ENCODE measurements at regions not wholly inside any gene's neighbourhood (a gene's known extent, or its start where the extent isn't known, plus 50 kb on each side); places are given as distances from the start of the nearest gene placed in this dataset.

DNA sequence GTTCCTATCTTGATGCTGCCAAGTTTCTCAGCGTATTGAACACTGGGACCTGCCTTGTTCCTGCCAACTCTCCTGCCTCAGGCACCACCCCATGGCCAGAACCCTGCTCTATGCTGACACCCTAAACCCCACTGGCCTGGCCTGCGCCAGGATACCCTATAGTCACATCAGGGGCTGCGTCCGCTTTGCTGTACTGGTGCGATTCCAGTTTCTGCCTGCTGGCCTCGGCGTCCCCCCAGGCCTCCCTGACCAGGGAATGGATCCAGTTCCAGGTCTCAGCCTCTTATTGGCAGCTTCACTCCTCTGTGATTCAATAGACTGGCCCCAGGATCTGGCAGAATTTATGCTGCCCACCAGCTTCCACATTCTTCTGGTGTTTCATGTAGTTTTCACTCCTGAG lies 55.0 kb downstream of the GPR6 start:
- no peak overlapping the region for H3K27ac Mint-ChIP-seq
- POLR2A ChIA-PET, result no interaction called here
- no peaks in the 10 kb centered on the region for H3K9me3 Mint-ChIP-seq
- no peaks in the 10 kb centered on the region for H3K27me3 Mint-ChIP-seq
- no peaks in the 10 kb centered on the region for H3K36me3 Mint-ChIP-seq (ENCODE audit: low read depth)
- H3K4me1 Mint-ChIP-seq, result no peaks in the 10 kb centered on the region
- H3K4me3 Mint-ChIP-seq, result no peak overlapping the region
- no peak for DNase-seq
- CTCF ChIA-PET, result no interaction called here

DNA sequence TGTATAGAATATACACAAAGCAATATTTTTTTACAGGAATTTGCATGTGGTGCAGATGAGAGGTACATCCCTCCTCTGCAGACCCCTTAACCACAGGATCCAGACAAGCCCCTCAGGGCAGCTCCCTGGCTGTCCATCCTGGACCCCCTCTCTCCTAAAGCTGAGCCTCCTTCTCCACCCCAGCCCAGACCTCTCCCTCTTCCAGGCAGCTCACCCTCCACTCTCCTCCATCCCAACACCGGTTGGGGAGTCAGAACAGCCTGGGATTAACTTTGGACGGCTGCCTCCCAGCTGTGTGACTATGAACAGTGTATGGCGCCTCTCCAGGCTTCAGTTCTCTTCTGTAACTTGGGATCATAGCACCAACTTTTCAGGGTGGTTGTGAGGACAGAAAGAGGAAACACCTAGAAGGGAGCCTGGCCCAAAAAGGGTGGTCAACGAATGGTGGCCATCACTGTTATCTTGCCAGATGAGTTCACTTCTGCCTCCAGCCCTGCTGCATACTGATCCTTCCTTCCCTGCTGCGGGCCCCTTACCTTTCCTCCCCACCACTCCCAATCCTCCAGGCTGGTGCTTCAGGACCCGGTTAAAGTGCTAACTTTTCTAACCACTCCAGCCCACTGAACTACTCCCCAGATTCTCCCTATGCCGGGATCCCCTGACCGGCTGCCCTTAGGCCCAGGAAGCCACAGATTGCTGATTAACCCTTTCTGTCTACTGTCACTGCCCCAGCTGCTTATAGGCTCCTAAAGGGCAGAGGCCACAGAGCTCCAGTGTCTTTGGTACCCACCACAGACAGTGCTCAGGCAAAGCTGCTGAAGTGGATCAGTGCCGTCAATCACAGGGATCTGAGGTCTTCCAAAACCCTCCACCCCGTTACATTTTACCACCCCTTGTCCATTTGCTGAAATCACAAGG lies 55.9 kb downstream of the GPR6 start:
- Mint-ChIP-seq H3K36me3 (ENCODE audit: low read depth) (no peaks in the 10 kb centered on the region), H3K27me3 (no peaks in the 10 kb centered on the region), H3K27ac (no peak overlapping the region), H3K4me1 (peaks cover 3% of the 10 kb centered on the region), H3K9me3 (no peaks in the 10 kb centered on the region), H3K4me3 (no peak overlapping the region)
- ChIA-PET POLR2A (no interaction called here), CTCF (no interaction called here)
- no peak for DNase-seq

DNA sequence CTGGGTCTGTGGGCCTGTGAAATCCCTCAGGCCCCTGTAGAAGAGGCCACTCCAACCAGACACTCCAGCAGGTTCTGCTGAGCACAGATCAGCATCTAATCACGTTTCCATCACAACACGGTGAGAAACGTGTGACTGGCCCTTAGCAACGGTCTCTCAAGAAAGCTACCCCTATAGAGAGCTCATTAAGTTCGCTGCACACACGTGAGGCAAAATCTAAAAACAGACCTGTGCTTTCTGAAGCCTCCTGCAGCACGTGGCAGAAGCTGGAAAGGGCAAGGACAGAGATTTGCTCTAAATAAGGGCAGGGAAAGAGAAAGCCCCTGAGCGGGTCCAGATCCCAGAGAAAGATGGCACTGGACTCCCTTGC lies 56.5 kb downstream of the GPR6 start:
- no peak overlapping the region for H3K4me3 Mint-ChIP-seq
- no peak for DNase-seq
- H3K27ac Mint-ChIP-seq, result no peak overlapping the region
- peaks cover 10% of the 10 kb centered on the region for H3K4me1 Mint-ChIP-seq
- no peaks in the 10 kb centered on the region for H3K27me3 Mint-ChIP-seq
- POLR2A ChIA-PET, result no interaction called here
- no peaks in the 10 kb centered on the region for H3K9me3 Mint-ChIP-seq
- CTCF ChIA-PET, result interaction anchor here (0.9 kb wide), 1 partner anchor 329 kb away, joined by 3 read pairs; no protein-coding TSS in a partner anchor
- no peaks in the 10 kb centered on the region for H3K36me3 Mint-ChIP-seq (ENCODE audit: low read depth)

DNA sequence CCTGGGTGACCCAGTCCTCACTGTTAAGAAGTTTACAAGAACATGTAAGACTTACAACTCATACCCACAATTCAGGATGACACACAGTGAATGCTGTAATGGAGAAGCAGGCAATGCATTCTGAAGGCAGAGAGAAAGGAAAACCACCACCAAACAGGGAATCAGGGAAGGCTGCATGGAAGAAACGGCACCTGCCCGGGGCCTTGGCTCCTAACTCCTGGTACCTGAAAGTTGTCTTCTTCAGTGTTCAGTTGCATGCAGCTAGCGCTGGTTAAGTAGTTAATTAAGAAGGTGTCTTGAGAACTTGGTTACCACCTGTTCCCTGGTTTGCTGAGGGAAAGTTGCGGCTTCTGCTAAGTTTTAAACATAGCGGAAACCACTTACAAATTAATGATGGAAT lies 57.2 kb downstream of the GPR6 start:
- ChIA-PET POLR2A (no interaction called here), CTCF (interaction anchor here (0.9 kb wide), 1 partner anchor 330 kb away, joined by 3 read pairs; no protein-coding TSS in a partner anchor)
- H3K9me3 Mint-ChIP-seq, result no peaks in the 10 kb centered on the region
- no peaks in the 10 kb centered on the region for H3K27me3 Mint-ChIP-seq
- no peaks in the 10 kb centered on the region for H3K36me3 Mint-ChIP-seq (ENCODE audit: low read depth)
- no peak for DNase-seq
- no peak overlapping the region for H3K27ac Mint-ChIP-seq
- H3K4me3 Mint-ChIP-seq, result no peak overlapping the region
- peaks cover 15% of the 10 kb centered on the region for H3K4me1 Mint-ChIP-seq

DNA sequence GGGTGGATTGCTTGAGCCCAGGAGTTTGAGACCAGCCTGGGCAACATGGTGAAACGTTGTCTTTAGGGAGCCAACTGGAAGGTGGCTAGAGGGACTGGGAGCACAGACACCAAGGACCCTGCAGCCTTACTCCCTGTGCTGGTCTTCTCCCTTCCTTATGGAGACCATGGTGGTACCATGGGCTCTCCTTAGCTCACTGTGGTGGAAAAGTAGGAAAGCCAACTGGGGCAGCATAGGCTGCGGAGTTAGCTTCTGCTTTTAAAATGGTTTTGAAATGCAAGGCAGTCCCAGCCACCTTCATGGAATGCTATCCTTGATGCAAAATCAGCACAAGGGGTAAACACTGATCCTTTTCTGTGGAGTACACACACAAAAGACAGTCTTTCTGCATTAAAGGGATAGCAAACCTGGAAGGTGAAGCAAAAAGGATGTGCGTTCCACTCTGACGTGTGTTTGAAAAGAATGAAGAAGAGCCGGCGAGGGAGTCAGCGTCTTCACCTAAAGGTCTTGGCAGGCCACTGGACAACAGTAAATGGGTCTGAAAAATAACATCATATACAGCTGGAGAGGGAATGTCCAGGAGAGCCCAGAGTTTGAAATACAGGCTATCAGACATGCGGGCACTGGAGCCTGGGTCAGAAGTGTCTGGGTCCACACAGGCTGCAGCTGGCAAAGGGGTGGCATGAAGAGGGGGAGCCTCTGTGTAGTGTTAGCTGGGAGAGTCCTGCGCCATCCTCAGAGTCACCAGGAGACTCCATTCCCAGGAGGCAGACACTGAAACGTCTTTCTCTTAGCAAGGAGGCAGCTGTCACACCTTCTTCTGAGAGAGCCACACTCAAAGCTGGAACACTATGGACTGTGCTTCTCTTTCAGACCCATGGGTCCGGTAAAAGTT lies 58.5 kb downstream of the GPR6 start:
- no peak for DNase-seq
- Mint-ChIP-seq H3K4me3 (no peak overlapping the region), H3K27ac (no peak overlapping the region), H3K27me3 (no peaks in the 10 kb centered on the region), H3K9me3 (no peaks in the 10 kb centered on the region), H3K4me1 (peaks cover 21% of the 10 kb centered on the region), H3K36me3 (ENCODE audit: low read depth) (no peaks in the 10 kb centered on the region)
- CTCF ChIA-PET, result interaction anchor here (0.9 kb wide), 1 partner anchor 333 kb away, joined by 3 read pairs; no protein-coding TSS in a partner anchor
- POLR2A ChIA-PET, result no interaction called here

DNA sequence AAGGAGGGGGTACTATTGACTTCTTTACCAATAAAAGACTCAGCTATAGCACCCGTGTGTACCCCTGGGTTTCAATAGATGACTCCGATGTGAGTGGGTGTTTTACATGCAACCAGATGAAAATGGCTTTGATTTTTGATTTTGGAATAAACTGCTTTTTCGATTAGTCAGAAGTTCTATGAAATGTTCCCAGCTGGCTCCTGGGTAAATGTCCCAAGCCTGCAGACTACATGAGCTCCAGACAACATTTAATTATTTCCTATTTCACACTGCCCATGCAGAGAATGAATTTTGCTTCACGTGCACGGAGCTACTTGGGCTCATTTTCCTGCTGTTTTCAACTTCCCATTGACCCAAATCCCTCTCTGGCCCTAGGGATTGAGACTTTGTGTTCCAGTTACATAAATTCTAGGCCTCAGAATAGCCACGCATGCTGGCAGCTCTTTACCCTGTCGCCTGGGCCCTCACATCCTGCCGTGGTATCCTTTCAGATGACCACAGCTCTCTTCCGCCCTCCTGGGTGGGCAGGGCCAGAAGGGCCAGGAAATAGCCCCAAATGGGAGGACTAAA lies 59.7 kb downstream of the GPR6 start:
- H3K36me3 Mint-ChIP-seq (ENCODE audit: low read depth), result no peaks in the 10 kb centered on the region
- no peak overlapping the region for H3K27ac Mint-ChIP-seq
- no peak for DNase-seq
- H3K4me1 Mint-ChIP-seq, result peaks cover 21% of the 10 kb centered on the region
- CTCF ChIA-PET, result interaction anchor here (0.6 to 0.9 kb wide), 2 partner anchors 19 to 334 kb away, joined by 3 read pairs; no protein-coding TSS in a partner anchor
- H3K9me3 Mint-ChIP-seq, result no peaks in the 10 kb centered on the region
- H3K27me3 Mint-ChIP-seq, result no peaks in the 10 kb centered on the region
- POLR2A ChIA-PET, result interaction anchor here (0.5 kb wide), 1 partner anchor 142 kb away, joined by 3 read pairs; no protein-coding TSS in a partner anchor
- H3K4me3 Mint-ChIP-seq, result no peak overlapping the region

DNA sequence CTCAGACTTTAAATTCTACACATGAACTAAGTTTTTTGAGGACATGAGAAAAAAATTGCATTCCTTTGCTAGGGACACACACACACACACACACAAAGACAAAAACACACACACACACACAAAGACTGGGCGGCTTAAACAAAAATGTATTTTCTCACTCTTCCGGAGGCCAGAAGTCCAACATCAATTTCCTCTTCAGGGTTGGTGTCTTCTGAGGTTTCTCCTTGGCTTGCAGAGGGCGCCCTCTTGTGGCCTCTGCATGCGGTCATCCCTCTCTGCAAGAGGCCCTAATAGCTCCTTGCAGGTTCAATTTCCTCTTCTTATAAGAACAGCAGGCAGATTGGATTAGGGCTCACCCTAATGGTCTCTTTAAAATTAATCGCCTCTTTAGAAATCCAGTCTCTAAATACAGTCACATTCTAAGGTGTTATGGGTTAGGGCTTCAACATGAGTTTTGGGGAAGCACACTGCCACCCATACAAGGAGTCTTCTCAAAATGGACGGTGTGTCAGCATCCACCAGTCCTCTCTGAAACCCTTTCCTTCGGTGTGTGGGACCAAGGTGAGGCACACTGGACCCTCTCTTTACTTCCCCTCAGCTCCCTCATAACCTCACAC lies 61.4 kb downstream of the GPR6 start:
- DNase-seq, result peak; percentile 88
- POLR2A ChIA-PET, result interaction anchor here (0.6 kb wide), 1 partner anchor 333 kb away, joined by 3 read pairs; no protein-coding TSS in a partner anchor
- peak overlapping the region; percentile 92 for H3K27ac Mint-ChIP-seq
- peak overlapping the region; percentile 77 for H3K4me3 Mint-ChIP-seq
- H3K4me1 Mint-ChIP-seq, result peaks cover 27% of the 10 kb centered on the region
- no peaks in the 10 kb centered on the region for H3K27me3 Mint-ChIP-seq
- H3K9me3 Mint-ChIP-seq, result no peaks in the 10 kb centered on the region
- H3K36me3 Mint-ChIP-seq (ENCODE audit: low read depth), result no peaks in the 10 kb centered on the region
- CTCF ChIA-PET, result interaction anchor here (0.6 to 3.3 kb wide), 41 partner anchors 9 to 857 kb away, joined by 3 to 33 read pairs (median 4); no protein-coding TSS in a partner anchor

DNA sequence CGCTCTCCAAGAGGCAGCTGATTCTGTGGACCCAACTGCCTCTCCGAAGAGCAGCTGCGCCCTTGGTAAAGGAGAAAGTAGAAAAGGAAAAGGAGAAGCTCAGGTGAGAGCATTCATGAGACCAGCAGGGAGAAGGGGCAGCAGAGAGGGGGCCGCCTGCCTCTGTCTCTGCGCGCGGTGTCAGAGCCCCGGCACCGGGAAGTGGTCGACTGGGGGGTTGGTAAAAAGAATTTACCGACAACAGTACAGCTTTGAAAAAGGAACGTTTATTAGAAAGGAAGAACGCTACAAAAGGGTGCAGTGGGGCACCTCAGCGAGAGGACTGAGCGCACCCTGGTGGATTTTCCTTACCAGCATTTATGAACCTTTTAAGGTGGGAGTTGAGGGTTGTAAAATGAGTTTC lies 61.9 kb downstream of the GPR6 start:
- CTCF ChIA-PET, result interaction anchor here (0.6 to 3.3 kb wide), 34 partner anchors 9 to 1196 kb away, joined by 3 to 33 read pairs (median 4); no protein-coding TSS in a partner anchor
- Mint-ChIP-seq H3K27me3 (no peaks in the 10 kb centered on the region), H3K4me3 (peak overlapping the region; percentile 77), H3K9me3 (no peaks in the 10 kb centered on the region), H3K4me1 (peaks cover 27% of the 10 kb centered on the region), H3K36me3 (ENCODE audit: low read depth) (no peaks in the 10 kb centered on the region), H3K27ac (peak overlapping the region; percentile 92)
- peak; percentile 59 for DNase-seq
- POLR2A ChIA-PET, result no interaction called here

DNA sequence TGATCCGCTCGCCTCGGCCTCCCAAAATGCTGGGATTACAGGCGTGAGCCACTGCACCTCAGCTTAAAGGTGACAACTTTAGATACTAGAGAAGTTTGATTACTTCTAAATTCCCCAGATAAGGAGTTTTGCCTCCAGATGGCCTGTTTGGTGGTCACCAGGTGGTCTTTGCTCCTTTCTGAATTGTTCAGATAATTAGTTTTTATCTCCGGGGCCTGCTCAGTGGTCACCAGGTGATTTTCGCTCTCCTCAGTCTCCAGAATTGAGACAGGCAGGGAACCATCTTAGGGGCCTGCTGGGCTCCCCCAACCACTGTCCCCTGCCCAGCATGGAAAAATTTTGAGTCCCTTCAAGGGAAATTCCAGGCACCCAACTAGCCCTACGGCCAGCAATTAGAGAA lies 62.6 kb downstream of the GPR6 start:
- POLR2A ChIA-PET, result no interaction called here
- CTCF ChIA-PET, result interaction anchor here (0.6 to 3.3 kb wide), 8 partner anchors 8 to 1195 kb away, joined by 3 to 33 read pairs (median 8); no protein-coding TSS in a partner anchor
- no peaks in the 10 kb centered on the region for H3K27me3 Mint-ChIP-seq
- H3K9me3 Mint-ChIP-seq, result no peaks in the 10 kb centered on the region
- H3K36me3 Mint-ChIP-seq (ENCODE audit: low read depth), result no peaks in the 10 kb centered on the region
- no peak overlapping the region for H3K4me3 Mint-ChIP-seq
- peak overlapping the region; percentile 76 for H3K27ac Mint-ChIP-seq
- peaks cover 27% of the 10 kb centered on the region for H3K4me1 Mint-ChIP-seq
- no peak for DNase-seq

DNA sequence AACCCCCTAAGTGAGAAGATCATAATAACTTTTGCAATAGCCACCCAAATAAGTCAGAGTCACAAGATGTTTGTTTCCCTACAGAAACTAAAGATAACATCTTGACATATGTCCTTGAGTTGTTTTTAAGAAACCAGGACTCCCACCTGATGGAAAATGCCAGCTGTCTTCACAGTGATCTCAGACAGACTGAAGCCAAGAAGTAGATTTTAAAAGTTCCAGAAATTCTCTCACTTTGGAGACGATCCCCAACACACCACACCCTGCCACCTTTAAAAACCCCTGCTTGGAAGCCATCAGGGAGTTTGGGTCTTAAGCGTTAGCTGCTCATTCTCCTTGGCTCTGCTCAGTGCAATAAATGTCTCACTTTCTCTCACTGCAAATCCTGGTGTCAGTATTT lies 63.0 kb downstream of the GPR6 start:
- no peak overlapping the region for H3K4me3 Mint-ChIP-seq

DNA sequence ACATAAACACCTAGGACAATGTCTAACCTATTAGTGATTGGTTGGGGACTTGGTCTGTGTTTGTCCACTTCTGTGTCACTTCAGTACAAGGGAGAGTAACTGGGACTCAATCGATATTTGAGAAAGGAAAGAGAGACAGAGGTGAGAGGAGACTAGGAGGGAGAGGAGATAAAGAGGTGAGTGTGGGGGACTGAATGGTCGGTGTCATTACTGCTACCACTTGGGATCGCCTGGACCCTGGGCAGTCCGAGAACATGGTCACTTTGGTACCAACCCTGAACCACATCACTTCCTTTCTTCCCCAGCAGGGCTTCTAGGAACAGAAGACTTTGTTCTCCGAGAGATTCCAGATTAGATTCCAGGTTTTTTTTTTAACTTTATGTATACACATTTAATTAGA lies 63.7 kb downstream of the GPR6 start:
- Mint-ChIP-seq H3K27me3 (no peaks in the 10 kb centered on the region), H3K4me1 (peaks cover 27% of the 10 kb centered on the region), H3K4me3 (no peak overlapping the region), H3K36me3 (ENCODE audit: low read depth) (no peaks in the 10 kb centered on the region), H3K27ac (no peak overlapping the region), H3K9me3 (no peaks in the 10 kb centered on the region)
- POLR2A ChIA-PET, result no interaction called here
- CTCF ChIA-PET, result no interaction called here
- no peak for DNase-seq

More for the DNA sequence above, 63.0 kb downstream of the GPR6 start:
- no peaks in the 10 kb centered on the region for H3K9me3 Mint-ChIP-seq
- no peaks in the 10 kb centered on the region for H3K27me3 Mint-ChIP-seq
- POLR2A ChIA-PET, result no interaction called here
- peaks cover 27% of the 10 kb centered on the region for H3K4me1 Mint-ChIP-seq
- DNase-seq, result no peak
- peak overlapping the region; percentile 76 for H3K27ac Mint-ChIP-seq
- CTCF ChIA-PET, result interaction anchor here (3.3 kb wide), 1 partner anchor 337 kb away, joined by 33 read pairs; no protein-coding TSS in a partner anchor
- H3K36me3 Mint-ChIP-seq (ENCODE audit: low read depth), result no peaks in the 10 kb centered on the region

DNA sequence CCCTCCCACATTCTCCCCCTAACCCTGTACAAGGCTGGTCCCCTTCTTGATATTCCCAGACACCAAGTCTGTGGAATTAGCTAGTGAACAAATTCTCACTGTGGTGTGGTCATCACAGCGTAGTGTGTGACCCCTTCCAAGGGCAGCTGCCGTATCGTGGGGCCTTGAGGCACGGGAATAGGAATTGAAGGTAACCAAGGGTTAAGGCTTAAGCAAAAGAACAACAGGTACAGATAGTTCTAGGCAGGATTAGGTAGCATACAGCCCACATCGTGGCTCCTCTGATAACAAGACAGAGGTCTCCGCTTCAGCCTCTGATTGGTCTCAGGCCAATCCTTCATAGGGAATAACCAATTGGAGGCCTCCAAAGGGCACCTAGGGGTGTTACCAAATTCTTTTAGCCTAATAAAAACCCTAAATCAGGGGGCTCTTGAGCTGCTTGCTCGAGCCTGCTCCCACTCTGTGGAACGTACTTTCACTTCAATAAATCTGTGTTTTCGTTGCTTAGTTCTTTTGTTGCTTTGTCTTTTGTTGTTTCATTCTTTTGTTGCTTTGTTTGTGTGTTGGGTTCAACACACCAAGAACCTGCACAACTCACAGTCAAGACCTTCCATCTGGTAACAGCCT lies 64.7 kb downstream of the GPR6 start:
- H3K27me3 Mint-ChIP-seq, result no peaks in the 10 kb centered on the region
- CTCF ChIA-PET, result interaction anchor here (0.5 kb wide), 1 partner anchor 360 kb away, joined by 3 read pairs; no protein-coding TSS in a partner anchor
- POLR2A ChIA-PET, result no interaction called here
- no peaks in the 10 kb centered on the region for H3K9me3 Mint-ChIP-seq
- no peak overlapping the region for H3K4me3 Mint-ChIP-seq
- no peaks in the 10 kb centered on the region for H3K36me3 Mint-ChIP-seq (ENCODE audit: low read depth)
- no peak overlapping the region for H3K27ac Mint-ChIP-seq
- no peak for DNase-seq
- peaks cover 27% of the 10 kb centered on the region for H3K4me1 Mint-ChIP-seq
